Astrocyte (in vitro differentiated cells and primary cell): ENCODE measurements at regions not wholly inside any gene's neighbourhood (a gene's known extent, or its start where the extent isn't known, plus 50 kb on each side); places are given as distances from the start of the nearest gene placed in this dataset.

Experiments used
- DNase-seq: peaks from one replicate; pipeline ENCODE4 v3.0.0-alpha.2; 2010; ENCODE audit warnings: low read depth
- FAIRE-seq: peaks from 2 replicates; lab custom pipeline; 2011; peaks lifted over from hg19 to GRCh38; lab: Jason Lieb, UNC
- H2AFZ ChIP-seq: 2 replicates; pipeline ENCODE4 v1.6.0; 2012; ENCODE audit warnings: low read depth, low read length, inconsistent platforms
- H3K27ac ChIP-seq: 2 replicates; pipeline ENCODE4 v1.5.1; 2011; ENCODE audit warnings: low read depth, low read length, inconsistent platforms
- H3K27me3 ChIP-seq: 2 replicates; pipeline ENCODE4 v1.6.0; 2011; ENCODE audit warnings: low read length, inconsistent platforms; ENCODE audit not compliant: insufficient read depth
- H3K36me3 ChIP-seq: 2 replicates; pipeline ENCODE4 v1.5.1; 2011; ENCODE audit warnings: low read length, inconsistent platforms; ENCODE audit not compliant: insufficient read depth
- H3K4me1 ChIP-seq: 2 replicates; pipeline ENCODE4 v1.5.1; 2011; ENCODE audit warnings: low read length, inconsistent platforms; ENCODE audit not compliant: insufficient read depth
- H3K4me2 ChIP-seq: 2 replicates; pipeline ENCODE4 v1.6.0; 2012; ENCODE audit warnings: low read length, inconsistent platforms
- H3K4me3 ChIP-seq: 2 replicates; pipeline ENCODE4 v1.5.1; 2011; ENCODE audit warnings: low read depth, mild to moderate bottlenecking, low read length, inconsistent platforms; ENCODE audit not compliant: insufficient read depth
- H3K79me2 ChIP-seq: 2 replicates; pipeline ENCODE4 v1.6.0; 2012; ENCODE audit warnings: mild to moderate bottlenecking, low read length, inconsistent platforms; ENCODE audit not compliant: insufficient read depth
- H3K9ac ChIP-seq: 2 replicates; pipeline ENCODE4 v1.6.0; 2012; ENCODE audit warnings: mild to moderate bottlenecking, low read length, inconsistent platforms
- H3K9me3 ChIP-seq: 2 replicates; pipeline ENCODE4 v1.5.1; 2012; ENCODE audit warnings: low read depth, mild to moderate bottlenecking, low read length, inconsistent platforms; ENCODE audit not compliant: insufficient read depth
- H4K20me1 ChIP-seq: 2 replicates; pipeline ENCODE4 v1.6.0; 2012; ENCODE audit warnings: low read length, inconsistent platforms; ENCODE audit not compliant: insufficient read depth
- H3K27ac Mint-ChIP-seq: one replicate; pipeline ENCODE4 v1.8.0; 2021; ENCODE audit warnings: mild to moderate bottlenecking, mixed read lengths; ENCODE audit not compliant: unreplicated experiment
- H3K27me3 Mint-ChIP-seq: one replicate; pipeline ENCODE4 v1.8.0; 2021; ENCODE audit warnings: low read depth, mixed read lengths; ENCODE audit not compliant: unreplicated experiment
- H3K36me3 Mint-ChIP-seq: one replicate; pipeline ENCODE4 v1.8.0; 2021; ENCODE audit warnings: low read depth, mixed read lengths; ENCODE audit not compliant: unreplicated experiment
- H3K4me1 Mint-ChIP-seq: one replicate; pipeline ENCODE4 v1.8.0; 2021; ENCODE audit warnings: low read depth, mixed read lengths; ENCODE audit not compliant: unreplicated experiment
- H3K4me3 Mint-ChIP-seq: one replicate; pipeline ENCODE4 v1.8.0; 2021; ENCODE audit warnings: mild to moderate bottlenecking, moderate library complexity, mixed read lengths; ENCODE audit not compliant: unreplicated experiment
- H3K9me3 Mint-ChIP-seq: one replicate; pipeline ENCODE4 v1.8.0; 2021; ENCODE audit warnings: mild to moderate bottlenecking, mixed read lengths; ENCODE audit not compliant: unreplicated experiment
- EZH2 ChIP-seq: IDR thresholded peaks from 2 replicates; pipeline ENCODE4 v1.6.1; 2012; ENCODE audit warnings: mild to moderate bottlenecking, low read length, inconsistent platforms; ENCODE audit not compliant: insufficient read depth
- TF ChIP-seq, protein P1 (sequence below): IDR thresholded peaks from 2 replicates; pipeline ENCODE4 v1.5.1; 2011; ENCODE audit warnings: low read depth, mild to moderate bottlenecking, inconsistent platforms, low read length, moderate library complexity; ENCODE audit not compliant: insufficient read depth

DNA sequence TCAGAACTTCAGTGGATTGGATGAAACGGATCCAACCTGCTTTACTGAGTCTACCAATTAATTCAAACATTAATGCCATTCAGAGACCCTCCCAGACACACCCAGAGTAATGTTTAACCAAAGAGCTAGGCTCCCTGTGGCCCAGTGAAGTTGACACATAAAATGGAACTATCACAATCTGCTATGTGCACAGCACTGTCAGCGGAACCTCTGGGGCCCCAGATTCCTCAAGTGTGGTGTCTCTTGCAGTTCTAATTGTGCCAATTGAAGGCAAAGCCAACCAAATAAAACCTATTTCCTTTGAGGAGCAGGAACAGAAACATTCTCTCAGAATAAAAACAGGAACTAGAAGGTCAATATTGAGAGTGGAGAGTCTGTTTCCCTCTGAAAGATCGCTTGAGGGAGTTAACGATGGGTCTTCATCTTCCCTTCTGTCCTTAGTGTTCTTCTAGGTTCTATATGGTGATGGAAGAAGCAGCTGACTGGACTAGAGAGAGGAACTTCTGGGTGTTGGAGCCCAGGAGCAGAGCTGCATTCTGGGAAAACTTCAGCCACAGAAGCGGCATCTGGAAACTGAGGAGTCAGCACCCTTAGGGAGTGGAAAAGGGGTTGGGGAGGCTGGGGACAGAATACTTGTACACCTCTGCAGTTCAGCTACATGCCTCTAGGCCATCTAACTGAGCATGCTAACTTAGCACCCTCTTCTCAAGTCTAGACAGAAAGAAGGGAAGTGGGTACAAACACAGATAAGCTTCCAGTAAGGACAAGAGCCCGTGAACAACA, 174.4 kb upstream of the FBXO11 start:
- H2AFZ ChIP-seq, result no peak overlapping the region
- Mint-ChIP-seq H3K4me3 (no peak overlapping the region), H3K4me1 (no peaks in the 10 kb centered on the region), H3K36me3 (no peaks in the 10 kb centered on the region), H3K27ac (no peak overlapping the region), H3K9me3 (no peaks in the 10 kb centered on the region), H3K27me3 (peaks cover 4% of the 10 kb centered on the region)
- no peak for FAIRE-seq
- TF ChIP-seq EZH2, result no peak
- TF ChIP-seq, protein P1, sequence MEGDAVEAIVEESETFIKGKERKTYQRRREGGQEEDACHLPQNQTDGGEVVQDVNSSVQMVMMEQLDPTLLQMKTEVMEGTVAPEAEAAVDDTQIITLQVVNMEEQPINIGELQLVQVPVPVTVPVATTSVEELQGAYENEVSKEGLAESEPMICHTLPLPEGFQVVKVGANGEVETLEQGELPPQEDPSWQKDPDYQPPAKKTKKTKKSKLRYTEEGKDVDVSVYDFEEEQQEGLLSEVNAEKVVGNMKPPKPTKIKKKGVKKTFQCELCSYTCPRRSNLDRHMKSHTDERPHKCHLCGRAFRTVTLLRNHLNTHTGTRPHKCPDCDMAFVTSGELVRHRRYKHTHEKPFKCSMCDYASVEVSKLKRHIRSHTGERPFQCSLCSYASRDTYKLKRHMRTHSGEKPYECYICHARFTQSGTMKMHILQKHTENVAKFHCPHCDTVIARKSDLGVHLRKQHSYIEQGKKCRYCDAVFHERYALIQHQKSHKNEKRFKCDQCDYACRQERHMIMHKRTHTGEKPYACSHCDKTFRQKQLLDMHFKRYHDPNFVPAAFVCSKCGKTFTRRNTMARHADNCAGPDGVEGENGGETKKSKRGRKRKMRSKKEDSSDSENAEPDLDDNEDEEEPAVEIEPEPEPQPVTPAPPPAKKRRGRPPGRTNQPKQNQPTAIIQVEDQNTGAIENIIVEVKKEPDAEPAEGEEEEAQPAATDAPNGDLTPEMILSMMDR, result no peak
- no peaks in the 10 kb centered on the region for H3K79me2 ChIP-seq
- no peaks in the 10 kb centered on the region for H3K9me3 ChIP-seq
- H3K4me3 ChIP-seq, result no peak overlapping the region
- no peaks in the 10 kb centered on the region for H4K20me1 ChIP-seq
- no peak overlapping the region for H3K9ac ChIP-seq
- no peaks in the 10 kb centered on the region for H3K27me3 ChIP-seq
- H3K36me3 ChIP-seq, result no peaks in the 10 kb centered on the region
- H3K4me1 ChIP-seq, result no peaks in the 10 kb centered on the region
- no peak overlapping the region for H3K4me2 ChIP-seq
- no peak for DNase-seq
- no peak overlapping the region for H3K27ac ChIP-seq

DNA sequence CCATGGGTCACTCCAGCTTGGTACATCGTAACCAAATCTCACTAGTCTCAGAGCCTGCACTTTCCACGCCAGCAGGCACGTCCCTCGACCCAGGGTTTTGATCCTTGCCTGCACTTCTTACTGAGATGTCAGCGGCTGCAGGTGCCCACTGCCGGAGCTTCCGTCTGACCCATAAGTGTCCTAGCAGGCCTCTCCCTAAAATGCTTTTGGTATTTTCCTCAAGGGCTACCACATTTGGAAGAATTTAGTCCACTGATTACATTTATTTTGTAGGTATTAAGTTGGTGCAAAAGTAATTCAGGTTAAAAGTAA, 175.0 kb upstream of the FBXO11 start:
- H4K20me1 ChIP-seq, result no peaks in the 10 kb centered on the region
- no peaks in the 10 kb centered on the region for H3K79me2 ChIP-seq
- no peaks in the 10 kb centered on the region for H3K9me3 ChIP-seq
- H3K27me3 ChIP-seq, result no peaks in the 10 kb centered on the region
- no peak overlapping the region for H3K4me3 ChIP-seq
- no peaks in the 10 kb centered on the region for H3K36me3 ChIP-seq
- H3K4me1 ChIP-seq, result no peaks in the 10 kb centered on the region
- no peak overlapping the region for H2AFZ ChIP-seq
- TF ChIP-seq EZH2, result no peak
- TF ChIP-seq, protein P1, result no peak
- H3K9ac ChIP-seq, result no peak overlapping the region
- H3K4me3 Mint-ChIP-seq, result no peak overlapping the region
- H3K4me1 Mint-ChIP-seq, result no peaks in the 10 kb centered on the region
- peaks cover 4% of the 10 kb centered on the region for H3K27me3 Mint-ChIP-seq
- H3K9me3 Mint-ChIP-seq, result no peaks in the 10 kb centered on the region
- no peak overlapping the region for H3K27ac ChIP-seq
- H3K27ac Mint-ChIP-seq, result no peak overlapping the region
- no peak for DNase-seq
- no peak for FAIRE-seq
- H3K4me2 ChIP-seq, result no peak overlapping the region
- no peaks in the 10 kb centered on the region for H3K36me3 Mint-ChIP-seq

DNA sequence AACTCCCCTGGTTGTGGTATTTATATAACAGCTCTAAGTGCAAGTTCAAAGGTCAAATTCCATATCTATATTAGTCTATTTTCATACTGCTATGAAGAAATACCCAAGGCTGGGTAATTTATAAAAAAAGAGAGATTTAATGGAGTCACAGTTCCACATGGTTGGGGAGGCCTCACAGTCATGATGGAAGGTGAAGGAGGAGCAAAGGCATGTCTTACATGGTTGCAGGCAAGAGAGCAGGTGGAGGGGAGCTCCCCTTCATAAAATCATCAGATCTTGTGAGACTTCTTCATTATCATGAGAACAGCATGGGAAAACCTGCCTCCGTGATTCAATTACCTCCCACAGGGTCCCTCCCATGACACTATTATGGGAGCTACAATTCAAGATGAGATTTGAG, 179.6 kb upstream of the FBXO11 start:
- FAIRE-seq (no peak), DNase-seq (no peak)
- no peak overlapping the region for H3K27ac ChIP-seq
- Mint-ChIP-seq H3K4me3 (no peak overlapping the region), H3K9me3 (no peaks in the 10 kb centered on the region), H3K36me3 (no peaks in the 10 kb centered on the region), H3K27me3 (no peaks in the 10 kb centered on the region), H3K4me1 (no peaks in the 10 kb centered on the region), H3K27ac (no peak overlapping the region)
- H3K9ac ChIP-seq, result no peak overlapping the region
- no peaks in the 10 kb centered on the region for H3K79me2 ChIP-seq
- H3K36me3 ChIP-seq, result no peaks in the 10 kb centered on the region
- H3K9me3 ChIP-seq, result peaks cover 4% of the 10 kb centered on the region
- TF ChIP-seq, protein P1, result no peak
- no peak for TF ChIP-seq EZH2
- no peak overlapping the region for H3K4me3 ChIP-seq
- no peak overlapping the region for H2AFZ ChIP-seq
- H3K4me2 ChIP-seq, result no peak overlapping the region
- no peaks in the 10 kb centered on the region for H4K20me1 ChIP-seq
- no peaks in the 10 kb centered on the region for H3K4me1 ChIP-seq
- H3K27me3 ChIP-seq, result no peaks in the 10 kb centered on the region
